ENCODE measurements at regions not wholly inside any gene's neighbourhood (a gene's known extent, or its start where the extent isn't known, plus 50 kb on each side); places are given as distances from the start of the nearest gene placed in this dataset.

DNA sequence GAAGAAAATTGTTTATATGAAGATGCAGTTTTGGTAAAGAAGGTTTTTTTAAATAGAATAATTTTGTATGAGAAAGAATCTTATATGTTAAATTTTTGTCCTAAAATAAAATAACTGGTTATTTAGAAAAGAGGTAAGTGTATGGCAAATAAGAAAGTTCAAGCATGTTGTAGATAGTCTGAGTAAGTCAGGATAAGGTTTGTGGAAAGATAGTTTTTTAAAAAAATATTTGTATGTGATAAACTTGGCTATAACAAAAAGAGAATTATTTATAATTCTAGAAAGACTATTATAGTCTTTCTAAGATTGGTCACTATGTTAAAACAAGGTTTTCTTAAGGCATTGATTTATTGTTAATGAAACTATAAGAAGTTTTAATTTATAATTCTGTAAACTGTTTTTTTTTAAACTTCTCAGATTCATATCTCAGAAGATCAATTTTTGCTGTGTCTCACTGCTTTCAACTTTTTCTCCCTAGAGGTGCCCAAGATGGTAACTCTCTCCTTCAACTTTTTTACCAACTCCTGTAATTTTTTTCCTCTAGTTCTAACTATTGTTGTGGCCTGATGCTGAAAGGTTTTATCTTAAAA lies 698.6 kb downstream of the CCSER2 start:
- TF ChIP-seq, protein P1, sequence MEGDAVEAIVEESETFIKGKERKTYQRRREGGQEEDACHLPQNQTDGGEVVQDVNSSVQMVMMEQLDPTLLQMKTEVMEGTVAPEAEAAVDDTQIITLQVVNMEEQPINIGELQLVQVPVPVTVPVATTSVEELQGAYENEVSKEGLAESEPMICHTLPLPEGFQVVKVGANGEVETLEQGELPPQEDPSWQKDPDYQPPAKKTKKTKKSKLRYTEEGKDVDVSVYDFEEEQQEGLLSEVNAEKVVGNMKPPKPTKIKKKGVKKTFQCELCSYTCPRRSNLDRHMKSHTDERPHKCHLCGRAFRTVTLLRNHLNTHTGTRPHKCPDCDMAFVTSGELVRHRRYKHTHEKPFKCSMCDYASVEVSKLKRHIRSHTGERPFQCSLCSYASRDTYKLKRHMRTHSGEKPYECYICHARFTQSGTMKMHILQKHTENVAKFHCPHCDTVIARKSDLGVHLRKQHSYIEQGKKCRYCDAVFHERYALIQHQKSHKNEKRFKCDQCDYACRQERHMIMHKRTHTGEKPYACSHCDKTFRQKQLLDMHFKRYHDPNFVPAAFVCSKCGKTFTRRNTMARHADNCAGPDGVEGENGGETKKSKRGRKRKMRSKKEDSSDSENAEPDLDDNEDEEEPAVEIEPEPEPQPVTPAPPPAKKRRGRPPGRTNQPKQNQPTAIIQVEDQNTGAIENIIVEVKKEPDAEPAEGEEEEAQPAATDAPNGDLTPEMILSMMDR (conservative IDR thresholded peaks at IDR 0.05; ENCODE audit: low read depth, low read length) = no peak
- TF ChIP-seq RAD21 (IDR thresholded peaks at IDR 0.05; ENCODE audit: low read length) (no peak), RFX5 (IDR thresholded peaks at IDR 0.05; ENCODE audit: low read depth, low read length) (no peak), MAFK (IDR thresholded peaks at IDR 0.05; ENCODE audit: low read depth, low read length) (no peak), POLR2A (IDR thresholded peaks at IDR 0.05; ENCODE audit: low read depth, low read length) (no peak), MXI1 (IDR thresholded peaks at IDR 0.05; ENCODE audit: borderline replicate concordance, low read depth, low read length) (no peak)
